Body of pancreas (tissue), 4 donors: ENCODE measurements at regions not wholly inside any gene's neighbourhood (a gene's known extent, or its start where the extent isn't known, plus 50 kb on each side); places are given as distances from the start of the nearest gene placed in this dataset.
A peak's percentile ranks its signal among the peaks of the same experiment; 100 is the strongest.

Experiments
- ATAC-seq: fragments of 150-250 bp; one replicate; pipeline ENCODE4 v1.9.1; 2016
- DNase-seq, 4 donors: peaks; one replicate each; pipeline ENCODE4 v3.0.0-alpha.2; 2019
- H3K27ac ChIP-seq, 4 donors: fragments of 200-600 bp; sonication (generic); 1 replicate in 3 of 4; 2 replicates in 1 of 4; pipeline versions ENCODE4 v1.5.1 to v1.6.1; 2016 to 2019; ENCODE audit warnings: mild to moderate bottlenecking in 1 of 4, mixed read lengths in 1 of 4, moderate library complexity in 1 of 4
- H3K27me3 ChIP-seq, 2 donors: fragments of 200-600 bp; sonication (generic); one replicate each; pipeline ENCODE4 v1.6.0; 2016; ENCODE audit warnings: mild to moderate bottlenecking in 1 of 2
- H3K36me3 ChIP-seq, 2 donors: fragments of 200-600 bp; sonication (generic); replicated peaks in 1 of 2; 2 replicates each; pipeline ENCODE4 v1.5.1; 2016; ENCODE audit warnings: low read depth in 2 of 2; ENCODE audit not compliant: insufficient read depth in 1 of 2
- H3K4me1 ChIP-seq: fragments of 200-600 bp; sonication (generic); one replicate; pipeline ENCODE4 v1.6.0; 2016
- H3K4me3 ChIP-seq, 2 donors: fragments of 200-600 bp; sonication (generic); 1 replicate in 1 of 2; 2 replicates in 1 of 2; pipeline ENCODE4 v1.5.1; 2016 to 2019
- H3K9me3 ChIP-seq, 3 donors: fragments of 200-600 bp; sonication (generic); 1 replicate in 2 of 3; 2 replicates in 1 of 3; pipeline ENCODE4 v1.5.1; 2016
- CTCF ChIP-seq, 7 experiments: fragments of 450-650 bp in 4 of 7; fragments of 200-600 bp in 3 of 7; sonication (generic) in 3 of 7; IDR thresholded peaks; one replicate each; pipeline ENCODE4 v1.5.1; 2016 to 2019; ENCODE audit warnings: antibody characterized with exemption in 7 of 7
- POLR2A ChIP-seq, 3 donors: fragments of 450-650 bp; IDR thresholded peaks; one replicate each; pipeline ENCODE4 v1.6.1; 2016; ENCODE audit warnings: antibody characterized with exemption in 3 of 3, mild to moderate bottlenecking in 2 of 3
- WGBS, 2 donors: methylation state at CpG; one replicate each; pipeline ENCODE4 v1.1.5; 2017; 5-methylcytosine and 5-hydroxymethylcytosine counted together
- intact Hi-C: fragments of 100-400 bp; cut with DNase I; formaldehyde crosslinking; loops from one replicate; pipeline ENCODE4 v1.15.1; 2023

- peaks cover 42% of the 10 kb centered on the region for H3K4me1 ChIP-seq
- intact Hi-C loops, result no loop called here
These were observed 61.9 kb downstream of the SLC41A2 start for GRCh38 chr12:104896146-104896545.

GRCh38 chr12:104895415-104895814 lies 62.7 kb downstream of the SLC41A2 start:
- TF ChIP-seq CTCF (IDR thresholded peaks at IDR 0.05) (no peak), POLR2A (IDR thresholded peaks at IDR 0.05) (no peak)
- DNase-seq (no peak), ATAC-seq (no peak)
- no peaks in the 10 kb centered on the region for H3K27me3 ChIP-seq
- H3K36me3 ChIP-seq, result no peaks in the 10 kb centered on the region
- WGBS, 2 donors, result 48 to 58% methylated on average over 2 of the region's 2 CpGs
- no peak overlapping the region for H3K4me3 ChIP-seq
- H3K27ac ChIP-seq, result no peak overlapping the region
- H3K4me1 ChIP-seq, result peaks cover 36% of the 10 kb centered on the region
- H3K9me3 ChIP-seq, result no peaks in the 10 kb centered on the region
- intact Hi-C loops, result no loop called here

More at GRCh38 chr12:104896146-104896545, 61.9 kb downstream of the SLC41A2 start:
- TF ChIP-seq POLR2A (IDR thresholded peaks at IDR 0.05) (no peak), CTCF (IDR thresholded peaks at IDR 0.05) (no peak)
- Histone ChIP-seq H3K4me3 (no peak overlapping the region), H3K9me3 (no peaks in the 10 kb centered on the region), H3K27me3 (no peaks in the 10 kb centered on the region), H3K36me3 (no peaks in the 10 kb centered on the region), H3K27ac (peak overlapping the region in 2 of 4 donors; percentile 44 to 62)
- ATAC-seq, result peak; percentile 65
- no peak for DNase-seq

- H3K36me3 ChIP-seq, result no peaks in the 10 kb centered on the region
- no peaks in the 10 kb centered on the region for H3K9me3 ChIP-seq
- H3K4me1 ChIP-seq, result peaks cover 26% of the 10 kb centered on the region
- DNase-seq (no peak), ATAC-seq (no peak)
- no peak overlapping the region for H3K4me3 ChIP-seq
- no peaks in the 10 kb centered on the region for H3K27me3 ChIP-seq
- intact Hi-C loops, result no loop called here
- TF ChIP-seq CTCF (IDR thresholded peaks at IDR 0.05) (no peak), POLR2A (IDR thresholded peaks at IDR 0.05) (no peak)
- WGBS, 2 donors, result 78% methylated on average over 5 of the region's 5 CpGs
- H3K27ac ChIP-seq, result no peak overlapping the region
These were observed 67.5 kb downstream of the SLC41A2 start for GRCh38 chr12:104890476-104891096.

- no peaks in the 10 kb centered on the region for H3K27me3 ChIP-seq
- H3K9me3 ChIP-seq, result no peaks in the 10 kb centered on the region
- intact Hi-C loops, result no loop called here
- H3K36me3 ChIP-seq, result no peaks in the 10 kb centered on the region
- no peak overlapping the region for H3K27ac ChIP-seq
- H3K4me3 ChIP-seq, result no peak overlapping the region
- ATAC-seq (no peak), DNase-seq (no peak)
- TF ChIP-seq POLR2A (IDR thresholded peaks at IDR 0.05) (no peak), CTCF (IDR thresholded peaks at IDR 0.05) (no peak)
- peaks cover 23% of the 10 kb centered on the region for H3K4me1 ChIP-seq
- 96 to 100% methylated on average over 1 of the region's 1 CpG for WGBS, 2 donors
These were observed 68.4 kb downstream of the SLC41A2 start for GRCh38 chr12:104889735-104890134.

GRCh38 chr12:104888892-104889291 lies 69.2 kb downstream of the SLC41A2 start:
- TF ChIP-seq CTCF (IDR thresholded peaks at IDR 0.05) (no peak), POLR2A (IDR thresholded peaks at IDR 0.05) (no peak)
- no peaks in the 10 kb centered on the region for H3K36me3 ChIP-seq
- no peak overlapping the region for H3K4me3 ChIP-seq
- H3K27ac ChIP-seq, result no peak overlapping the region
- no peaks in the 10 kb centered on the region for H3K27me3 ChIP-seq
- no peaks in the 10 kb centered on the region for H3K9me3 ChIP-seq
- ATAC-seq (no peak), DNase-seq (no peak)
- intact Hi-C loops, result no loop called here
- peaks cover 23% of the 10 kb centered on the region for H3K4me1 ChIP-seq
